ENCODE measurements at regions not wholly inside any gene's neighbourhood (a gene's known extent, or its start where the extent isn't known, plus 50 kb on each side); places are given as distances from the start of the nearest gene placed in this dataset.

GRCh38 chr2:64267699-64268098 lies 123.5 kb upstream of the PELI1 start:
- Histone ChIP-seq H3K79me2 (replicated peaks; ENCODE audit: insufficient read depth) (no peaks in the 10 kb centered on the region), H3K36me3 (ENCODE audit: insufficient read depth) (no peaks in the 10 kb centered on the region), H3F3A (replicated peaks; ENCODE audit: low read depth) (0 out of 2 replicates have a peak, but pooled peaks cover 7% of the 10 kb centered on the region), H3K27ac (ENCODE audit: low read depth) (peak overlapping the region; percentile 91), H3K4me3 (no peak overlapping the region), H2AFZ (no peak overlapping the region), H4K20me1 (replicated peaks; ENCODE audit: insufficient read depth) (no peaks in the 10 kb centered on the region), H3K4me2 (peak overlapping the region; percentile 56), H3K4me1 (ENCODE audit: insufficient read depth) (peaks cover 50% of the 10 kb centered on the region), H3K27me3 (ENCODE audit: insufficient read depth) (no peaks in the 10 kb centered on the region), H3K9me2 (ENCODE audit: insufficient read depth) (peaks cover 9% of the 10 kb centered on the region; the same call in 1 of the 2 replicates)
- H3K27me3 Mint-ChIP-seq (ENCODE audit: insufficient read depth, low read depth, poor library complexity) = peaks cover 11% of the 10 kb centered on the region
- peaks cover 78% of the 10 kb centered on the region for H3K4me1 Mint-ChIP-seq
- peaks cover 7% of the 10 kb centered on the region for H3K9me3 Mint-ChIP-seq
- DNase-seq (ENCODE audit: low spot score) (peak; percentile 84), ATAC-seq (peak; percentile 78)
- TF ChIP-seq ZNF331 (CRISPR knock-in tag; IDR thresholded peaks at IDR 0.05; ENCODE audit: low read depth) (no peak), POLR2AphosphoS5 (IDR thresholded peaks at IDR 0.05; ENCODE audit: low read depth) (no peak), NANOG (IDR thresholded peaks at IDR 0.05; ENCODE audit: borderline replicate concordance) (0 out of 2 replicates have a peak, but pooled peaks have one; percentile 22), EZH2 (IDR thresholded peaks at IDR 0.05; ENCODE audit: low read depth, unreplicated experiment) (no peak), CREB1 (CRISPR knock-in tag; IDR thresholded peaks at IDR 0.05; ENCODE audit: low read depth) (no peak), JUNB (IDR thresholded peaks at IDR 0.05; ENCODE audit: unreplicated experiment) (no peak), ZNF114 (CRISPR knock-in tag; IDR thresholded peaks at IDR 0.05) (no peak), STAT1 (IDR thresholded peaks at IDR 0.05; ENCODE audit: unreplicated experiment) (no peak)
- TF ChIP-seq, protein P1, sequence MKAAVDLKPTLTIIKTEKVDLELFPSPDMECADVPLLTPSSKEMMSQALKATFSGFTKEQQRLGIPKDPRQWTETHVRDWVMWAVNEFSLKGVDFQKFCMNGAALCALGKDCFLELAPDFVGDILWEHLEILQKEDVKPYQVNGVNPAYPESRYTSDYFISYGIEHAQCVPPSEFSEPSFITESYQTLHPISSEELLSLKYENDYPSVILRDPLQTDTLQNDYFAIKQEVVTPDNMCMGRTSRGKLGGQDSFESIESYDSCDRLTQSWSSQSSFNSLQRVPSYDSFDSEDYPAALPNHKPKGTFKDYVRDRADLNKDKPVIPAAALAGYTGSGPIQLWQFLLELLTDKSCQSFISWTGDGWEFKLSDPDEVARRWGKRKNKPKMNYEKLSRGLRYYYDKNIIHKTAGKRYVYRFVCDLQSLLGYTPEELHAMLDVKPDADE (IDR thresholded peaks at IDR 0.05) = peak; percentile 49
- TF ChIP-seq, protein P2, sequence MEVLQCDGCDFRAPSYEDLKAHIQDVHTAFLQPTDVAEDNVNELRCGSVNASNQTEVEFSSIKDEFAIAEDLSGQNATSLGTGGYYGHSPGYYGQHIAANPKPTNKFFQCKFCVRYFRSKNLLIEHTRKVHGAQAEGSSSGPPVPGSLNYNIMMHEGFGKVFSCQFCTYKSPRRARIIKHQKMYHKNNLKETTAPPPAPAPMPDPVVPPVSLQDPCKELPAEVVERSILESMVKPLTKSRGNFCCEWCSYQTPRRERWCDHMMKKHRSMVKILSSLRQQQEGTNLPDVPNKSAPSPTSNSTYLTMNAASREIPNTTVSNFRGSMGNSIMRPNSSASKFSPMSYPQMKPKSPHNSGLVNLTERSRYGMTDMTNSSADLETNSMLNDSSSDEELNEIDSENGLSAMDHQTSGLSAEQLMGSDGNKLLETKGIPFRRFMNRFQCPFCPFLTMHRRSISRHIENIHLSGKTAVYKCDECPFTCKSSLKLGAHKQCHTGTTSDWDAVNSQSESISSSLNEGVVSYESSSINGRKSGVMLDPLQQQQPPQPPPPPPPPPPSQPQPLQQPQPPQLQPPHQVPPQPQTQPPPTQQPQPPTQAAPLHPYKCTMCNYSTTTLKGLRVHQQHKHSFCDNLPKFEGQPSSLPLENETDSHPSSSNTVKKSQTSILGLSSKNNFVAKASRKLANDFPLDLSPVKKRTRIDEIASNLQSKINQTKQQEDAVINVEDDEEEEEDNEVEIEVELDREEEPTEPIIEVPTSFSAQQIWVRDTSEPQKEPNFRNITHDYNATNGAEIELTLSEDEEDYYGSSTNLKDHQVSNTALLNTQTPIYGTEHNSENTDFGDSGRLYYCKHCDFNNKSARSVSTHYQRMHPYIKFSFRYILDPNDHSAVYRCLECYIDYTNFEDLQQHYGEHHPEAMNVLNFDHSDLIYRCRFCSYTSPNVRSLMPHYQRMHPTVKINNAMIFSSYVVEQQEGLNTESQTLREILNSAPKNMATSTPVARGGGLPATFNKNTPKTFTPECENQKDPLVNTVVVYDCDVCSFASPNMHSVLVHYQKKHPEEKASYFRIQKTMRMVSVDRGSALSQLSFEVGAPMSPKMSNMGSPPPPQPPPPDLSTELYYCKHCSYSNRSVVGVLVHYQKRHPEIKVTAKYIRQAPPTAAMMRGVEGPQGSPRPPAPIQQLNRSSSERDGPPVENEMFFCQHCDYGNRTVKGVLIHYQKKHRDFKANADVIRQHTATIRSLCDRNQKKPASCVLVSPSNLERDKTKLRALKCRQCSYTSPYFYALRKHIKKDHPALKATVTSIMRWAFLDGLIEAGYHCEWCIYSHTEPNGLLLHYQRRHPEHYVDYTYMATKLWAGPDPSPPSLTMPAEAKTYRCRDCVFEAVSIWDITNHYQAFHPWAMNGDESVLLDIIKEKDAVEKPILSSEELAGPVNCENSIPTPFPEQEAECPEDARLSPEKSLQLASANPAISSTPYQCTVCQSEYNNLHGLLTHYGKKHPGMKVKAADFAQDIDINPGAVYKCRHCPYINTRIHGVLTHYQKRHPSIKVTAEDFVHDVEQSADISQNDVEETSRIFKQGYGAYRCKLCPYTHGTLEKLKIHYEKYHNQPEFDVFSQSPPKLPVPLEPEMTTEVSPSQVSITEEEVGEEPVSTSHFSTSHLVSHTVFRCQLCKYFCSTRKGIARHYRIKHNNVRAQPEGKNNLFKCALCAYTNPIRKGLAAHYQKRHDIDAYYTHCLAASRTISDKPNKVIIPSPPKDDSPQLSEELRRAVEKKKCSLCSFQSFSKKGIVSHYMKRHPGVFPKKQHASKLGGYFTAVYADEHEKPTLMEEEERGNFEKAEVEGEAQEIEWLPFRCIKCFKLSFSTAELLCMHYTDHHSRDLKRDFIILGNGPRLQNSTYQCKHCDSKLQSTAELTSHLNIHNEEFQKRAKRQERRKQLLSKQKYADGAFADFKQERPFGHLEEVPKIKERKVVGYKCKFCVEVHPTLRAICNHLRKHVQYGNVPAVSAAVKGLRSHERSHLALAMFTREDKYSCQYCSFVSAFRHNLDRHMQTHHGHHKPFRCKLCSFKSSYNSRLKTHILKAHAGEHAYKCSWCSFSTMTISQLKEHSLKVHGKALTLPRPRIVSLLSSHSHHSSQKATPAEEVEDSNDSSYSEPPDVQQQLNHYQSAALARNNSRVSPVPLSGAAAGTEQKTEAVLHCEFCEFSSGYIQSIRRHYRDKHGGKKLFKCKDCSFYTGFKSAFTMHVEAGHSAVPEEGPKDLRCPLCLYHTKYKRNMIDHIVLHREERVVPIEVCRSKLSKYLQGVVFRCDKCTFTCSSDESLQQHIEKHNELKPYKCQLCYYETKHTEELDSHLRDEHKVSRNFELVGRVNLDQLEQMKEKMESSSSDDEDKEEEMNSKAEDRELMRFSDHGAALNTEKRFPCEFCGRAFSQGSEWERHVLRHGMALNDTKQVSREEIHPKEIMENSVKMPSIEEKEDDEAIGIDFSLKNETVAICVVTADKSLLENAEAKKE (CRISPR knock-in tag; IDR thresholded peaks at IDR 0.05) = peak; percentile 25; the same call in 1 of the 2 replicates
- TF ChIP-seq, protein P3, sequence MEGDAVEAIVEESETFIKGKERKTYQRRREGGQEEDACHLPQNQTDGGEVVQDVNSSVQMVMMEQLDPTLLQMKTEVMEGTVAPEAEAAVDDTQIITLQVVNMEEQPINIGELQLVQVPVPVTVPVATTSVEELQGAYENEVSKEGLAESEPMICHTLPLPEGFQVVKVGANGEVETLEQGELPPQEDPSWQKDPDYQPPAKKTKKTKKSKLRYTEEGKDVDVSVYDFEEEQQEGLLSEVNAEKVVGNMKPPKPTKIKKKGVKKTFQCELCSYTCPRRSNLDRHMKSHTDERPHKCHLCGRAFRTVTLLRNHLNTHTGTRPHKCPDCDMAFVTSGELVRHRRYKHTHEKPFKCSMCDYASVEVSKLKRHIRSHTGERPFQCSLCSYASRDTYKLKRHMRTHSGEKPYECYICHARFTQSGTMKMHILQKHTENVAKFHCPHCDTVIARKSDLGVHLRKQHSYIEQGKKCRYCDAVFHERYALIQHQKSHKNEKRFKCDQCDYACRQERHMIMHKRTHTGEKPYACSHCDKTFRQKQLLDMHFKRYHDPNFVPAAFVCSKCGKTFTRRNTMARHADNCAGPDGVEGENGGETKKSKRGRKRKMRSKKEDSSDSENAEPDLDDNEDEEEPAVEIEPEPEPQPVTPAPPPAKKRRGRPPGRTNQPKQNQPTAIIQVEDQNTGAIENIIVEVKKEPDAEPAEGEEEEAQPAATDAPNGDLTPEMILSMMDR (conservative IDR thresholded peaks at IDR 0.05; ENCODE audit: low read depth in 2 of 2) = no peak
- H3K4me3 Mint-ChIP-seq = no peak overlapping the region; the same call in 2 of the 3 replicates
- H3K27ac Mint-ChIP-seq = peak overlapping the region; percentile 79
- peaks cover 34% of the 10 kb centered on the region for H3K36me3 Mint-ChIP-seq (ENCODE audit: low read depth)

All from GM23338 (cell line).